ENCODE measurements at regions not wholly inside any gene's neighbourhood (a gene's known extent, or its start where the extent isn't known, plus 50 kb on each side); places are given as distances from the start of the nearest gene placed in this dataset.

DNA sequence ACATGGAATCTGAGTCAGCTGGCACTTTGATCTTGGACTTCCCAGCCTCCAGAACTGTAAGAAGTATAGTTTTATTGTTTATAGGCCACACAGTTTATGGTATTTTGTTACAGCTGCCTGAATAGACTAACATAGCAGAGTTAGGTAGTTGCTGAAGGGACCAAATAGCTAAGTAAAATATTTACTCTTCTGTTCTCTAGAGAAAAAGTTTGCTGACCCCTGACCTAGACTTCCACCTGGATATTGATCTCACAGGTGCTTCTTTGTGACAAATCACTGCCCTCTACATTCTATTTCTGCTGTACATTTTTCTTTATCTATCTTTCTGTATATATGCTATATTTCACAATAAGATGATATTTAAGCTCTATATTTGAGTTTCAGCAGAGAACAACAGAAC lies 212.5 kb downstream of the CSNK2A3 start:
- TF ChIP-seq GATA2 (IDR thresholded peaks at IDR 0.05; ENCODE audit: low read depth, low read length) (no peak), GATA3 (IDR thresholded peaks at IDR 0.05; ENCODE audit: low read depth, low read length) (no peak)

All from SH-SY5Y (cell line).